ENCODE measurements at regions not wholly inside any gene's neighbourhood (a gene's known extent, or its start where the extent isn't known, plus 50 kb on each side); places are given as distances from the start of the nearest gene placed in this dataset.
"Not testable (repeated sequence)": the region's sequence is repeated elsewhere in the genome, so short reads cannot be mapped to it uniquely, and the experiment has no call there.

GRCh38 chr7:93025389-93025788, 92.4 kb downstream of the SAMD9 start:
- H3K9ac ChIP-seq (ENCODE audit: control insufficient read depth, extremely low read depth, insufficient read depth, low read length) = no peak overlapping the region
- no peak overlapping the region for H3K27ac ChIP-seq (ENCODE audit: control insufficient read depth, insufficient read depth, low read length)
- H3K4me3 ChIP-seq (ENCODE audit: control insufficient read depth in 2 of 3, extremely low read depth in 1 of 3, insufficient read depth in 2 of 3, low read depth in 1 of 3, low read length in 3 of 3) = no peak overlapping the region
- no peak for TF ChIP-seq EZH2 (IDR thresholded peaks at IDR 0.05; ENCODE audit: low read length)
- TF ChIP-seq CTCF (optimal IDR thresholded peaks at IDR 0.05 in 1 of 3, IDR thresholded peaks at IDR 0.05 in 1 of 3, conservative IDR thresholded peaks at IDR 0.05 in 1 of 3; ENCODE audit: extremely low read depth in 1 of 3, insufficient read depth in 2 of 3, low read length in 3 of 3) = no peak
- FAIRE-seq = no peak
- no peaks in the 10 kb centered on the region for H4K20me1 ChIP-seq (ENCODE audit: control insufficient read depth, extremely low read depth, insufficient read depth, low read length)
- dilution Hi-C loops (cut with MboI; ENCODE audit: extremely low pct_ligation_motif_present, low sequenced_read_pairs) = no loop called here
- H3K4me1 ChIP-seq (ENCODE audit: control insufficient read depth, extremely low read depth, insufficient read depth, low read length) = peaks cover 17% of the 10 kb centered on the region
- no peak overlapping the region for H2AFZ ChIP-seq (ENCODE audit: control insufficient read depth, low read length)
- no peaks in the 10 kb centered on the region for H3K9me1 ChIP-seq (ENCODE audit: control insufficient read depth, extremely low read depth, insufficient read depth, low read length)
- no peaks in the 10 kb centered on the region for H3K79me2 ChIP-seq (ENCODE audit: control insufficient read depth, insufficient read depth, low read length)
- H3K36me3 ChIP-seq (ENCODE audit: control insufficient read depth in 2 of 2, extremely low read depth in 1 of 2, insufficient read depth in 2 of 2, low read length in 2 of 2) = no peaks in the 10 kb centered on the region
- H3K4me2 ChIP-seq (ENCODE audit: control insufficient read depth, extremely low read depth, insufficient read depth, low read depth, low read length) = no peak overlapping the region
- no peak for DNase-seq (ENCODE audit: low read depth, low spot score)
- H3K27me3 ChIP-seq (ENCODE audit: control insufficient read depth, extremely low read depth, insufficient read depth, low read length) = no peaks in the 10 kb centered on the region
- no peaks in the 10 kb centered on the region for H3K9me3 ChIP-seq (ENCODE audit: control insufficient read depth, low read depth, low read length)

- FAIRE-seq; H4K20me1 ChIP-seq (ENCODE audit: control insufficient read depth, extremely low read depth, insufficient read depth, low read length); H3K4me3 ChIP-seq (ENCODE audit: control insufficient read depth in 2 of 3, extremely low read depth in 1 of 3, insufficient read depth in 2 of 3, low read depth in 1 of 3, low read length in 3 of 3); H3K27ac ChIP-seq (ENCODE audit: control insufficient read depth, insufficient read depth, low read length); H3K27me3 ChIP-seq (ENCODE audit: control insufficient read depth, extremely low read depth, insufficient read depth, low read length); DNase-seq (ENCODE audit: low read depth, low spot score); H3K4me2 ChIP-seq (ENCODE audit: control insufficient read depth, extremely low read depth, insufficient read depth, low read depth, low read length); H3K9ac ChIP-seq (ENCODE audit: control insufficient read depth, extremely low read depth, insufficient read depth, low read length); H3K9me1 ChIP-seq (ENCODE audit: control insufficient read depth, extremely low read depth, insufficient read depth, low read length); H3K79me2 ChIP-seq (ENCODE audit: control insufficient read depth, insufficient read depth, low read length); H3K9me3 ChIP-seq (ENCODE audit: control insufficient read depth, low read depth, low read length); H3K4me1 ChIP-seq (ENCODE audit: control insufficient read depth, extremely low read depth, insufficient read depth, low read length); H3K36me3 ChIP-seq (ENCODE audit: control insufficient read depth in 2 of 2, extremely low read depth in 1 of 2, insufficient read depth in 2 of 2, low read length in 2 of 2); H2AFZ ChIP-seq (ENCODE audit: control insufficient read depth, low read length); dilution Hi-C loops (cut with MboI; ENCODE audit: extremely low pct_ligation_motif_present, low sequenced_read_pairs): not testable (repeated sequence)
These were observed 94.8 kb downstream of the SAMD9 start for GRCh38 chr7:93022931-93023478.

DNA sequence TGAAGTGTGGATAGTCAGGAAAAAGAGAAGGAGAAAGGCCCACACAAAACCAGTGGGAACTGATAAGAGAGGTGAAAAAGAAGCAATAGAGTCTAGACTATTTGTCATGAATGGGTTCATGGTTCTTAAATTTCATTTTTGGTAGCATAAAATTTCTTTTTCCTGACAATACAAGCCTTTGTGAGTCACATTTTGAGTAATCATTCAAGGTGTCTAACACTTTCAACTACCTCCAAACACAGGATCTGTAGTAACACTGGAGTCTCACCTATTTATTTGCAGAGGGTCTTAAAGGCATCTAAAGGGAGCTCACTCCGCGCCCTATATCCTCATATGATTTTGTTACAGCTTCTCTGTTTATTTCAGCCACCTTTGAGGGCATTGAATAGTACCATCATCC, 96.0 kb downstream of the SAMD9 start:
- no peak overlapping the region for H3K4me3 ChIP-seq (ENCODE audit: control insufficient read depth in 2 of 3, extremely low read depth in 1 of 3, insufficient read depth in 2 of 3, low read depth in 1 of 3, low read length in 3 of 3)
- H3K4me1 ChIP-seq (ENCODE audit: control insufficient read depth, extremely low read depth, insufficient read depth, low read length) = peaks cover 4% of the 10 kb centered on the region
- no peak overlapping the region for H3K27ac ChIP-seq (ENCODE audit: control insufficient read depth, insufficient read depth, low read length)
- dilution Hi-C loops (cut with MboI; ENCODE audit: extremely low pct_ligation_motif_present, low sequenced_read_pairs) = no loop called here
- H3K36me3 ChIP-seq (ENCODE audit: control insufficient read depth in 2 of 2, extremely low read depth in 1 of 2, insufficient read depth in 2 of 2, low read length in 2 of 2) = no peaks in the 10 kb centered on the region
- no peaks in the 10 kb centered on the region for H3K27me3 ChIP-seq (ENCODE audit: control insufficient read depth, extremely low read depth, insufficient read depth, low read length)
- H3K9ac ChIP-seq (ENCODE audit: control insufficient read depth, extremely low read depth, insufficient read depth, low read length) = no peak overlapping the region
- no peaks in the 10 kb centered on the region for H3K9me3 ChIP-seq (ENCODE audit: control insufficient read depth, low read depth, low read length)
- no peak overlapping the region for H3K4me2 ChIP-seq (ENCODE audit: control insufficient read depth, extremely low read depth, insufficient read depth, low read depth, low read length)
- H3K9me1 ChIP-seq (ENCODE audit: control insufficient read depth, extremely low read depth, insufficient read depth, low read length) = no peaks in the 10 kb centered on the region
- no peaks in the 10 kb centered on the region for H4K20me1 ChIP-seq (ENCODE audit: control insufficient read depth, extremely low read depth, insufficient read depth, low read length)
- TF ChIP-seq EZH2 (IDR thresholded peaks at IDR 0.05; ENCODE audit: low read length) (no peak), CTCF (optimal IDR thresholded peaks at IDR 0.05 in 1 of 3, IDR thresholded peaks at IDR 0.05 in 1 of 3, conservative IDR thresholded peaks at IDR 0.05 in 1 of 3; ENCODE audit: extremely low read depth in 1 of 3, insufficient read depth in 2 of 3, low read length in 3 of 3) (no peak)
- no peak overlapping the region for H2AFZ ChIP-seq (ENCODE audit: control insufficient read depth, low read length)
- FAIRE-seq = no peak
- H3K79me2 ChIP-seq (ENCODE audit: control insufficient read depth, insufficient read depth, low read length) = no peaks in the 10 kb centered on the region
- no peak for DNase-seq (ENCODE audit: low read depth, low spot score)

Measured in keratinocyte (primary cell).